Cardiac muscle cell (in vitro differentiated cells and primary cell): ENCODE measurements at regions not wholly inside any gene's neighbourhood (a gene's known extent, or its start where the extent isn't known, plus 50 kb on each side); places are given as distances from the start of the nearest gene placed in this dataset.

Experiments
- DNase-seq, 2 donors: peaks; one replicate each; pipeline versions ENCODE4 v3.0.0 to v3.0.0-alpha.2; 2010 to 2017; ENCODE audit warnings: low read depth in 1 of 2, low spot score in 1 of 2
- H3K27ac ChIP-seq: fragments of 200-600 bp; sonication (generic); 2 replicates; pipeline ENCODE4 v1.5.1; 2016
- H3K27me3 ChIP-seq: fragments of 200-600 bp; sonication (generic); 2 replicates; pipeline ENCODE4 v1.6.0; 2016; ENCODE audit warnings: control low read depth
- H3K36me3 ChIP-seq: fragments of 200-600 bp; sonication (generic); 2 replicates; pipeline ENCODE4 v1.5.1; 2016; ENCODE audit warnings: control low read depth
- H3K4me1 ChIP-seq: fragments of 200-600 bp; sonication (generic); 2 replicates; pipeline ENCODE4 v1.8.1; 2017; ENCODE audit warnings: low read depth, mild to moderate bottlenecking, mixed run types
- H3K4me3 ChIP-seq: fragments of 200-600 bp; sonication (generic); 2 replicates; pipeline ENCODE4 v1.5.1; 2016; ENCODE audit warnings: mild to moderate bottlenecking
- H3K9me3 ChIP-seq: fragments of 200-600 bp; sonication (generic); 2 replicates; pipeline ENCODE4 v1.5.1; 2017; ENCODE audit warnings: low read depth, mild to moderate bottlenecking, control low read depth
- CTCF ChIP-seq: IDR thresholded peaks from 2 replicates; pipeline ENCODE4 v1.5.1; 2012; ENCODE audit warnings: low read depth, mild to moderate bottlenecking, low read length

DNA sequence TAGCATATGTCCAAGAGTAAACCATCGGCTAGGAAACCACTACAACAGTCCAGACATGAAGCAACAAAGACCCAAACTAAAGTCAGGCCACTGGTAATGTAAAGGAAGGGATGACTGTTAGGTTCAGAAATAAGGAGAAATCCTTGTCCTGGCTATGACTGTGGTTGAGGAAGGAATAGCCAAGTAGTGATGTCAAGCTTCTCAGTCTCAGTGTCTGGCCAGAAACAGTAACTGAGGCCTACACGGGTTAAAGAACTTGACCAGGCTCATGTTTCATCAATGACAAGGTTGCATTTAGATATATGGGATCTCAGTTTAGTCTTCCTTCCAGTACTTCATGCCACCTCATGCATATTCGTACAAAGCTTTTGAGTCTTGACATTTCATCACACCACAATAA lies 162.0 kb downstream of the ETAA1 start:
- Histone ChIP-seq H3K4me1 (peaks cover 14% of the 10 kb centered on the region), H3K36me3 (no peaks in the 10 kb centered on the region), H3K4me3 (no peak overlapping the region), H3K27me3 (no peaks in the 10 kb centered on the region), H3K9me3 (no peaks in the 10 kb centered on the region), H3K27ac (no peak overlapping the region)
- DNase-seq: no peak
- TF ChIP-seq CTCF: no peak

DNA sequence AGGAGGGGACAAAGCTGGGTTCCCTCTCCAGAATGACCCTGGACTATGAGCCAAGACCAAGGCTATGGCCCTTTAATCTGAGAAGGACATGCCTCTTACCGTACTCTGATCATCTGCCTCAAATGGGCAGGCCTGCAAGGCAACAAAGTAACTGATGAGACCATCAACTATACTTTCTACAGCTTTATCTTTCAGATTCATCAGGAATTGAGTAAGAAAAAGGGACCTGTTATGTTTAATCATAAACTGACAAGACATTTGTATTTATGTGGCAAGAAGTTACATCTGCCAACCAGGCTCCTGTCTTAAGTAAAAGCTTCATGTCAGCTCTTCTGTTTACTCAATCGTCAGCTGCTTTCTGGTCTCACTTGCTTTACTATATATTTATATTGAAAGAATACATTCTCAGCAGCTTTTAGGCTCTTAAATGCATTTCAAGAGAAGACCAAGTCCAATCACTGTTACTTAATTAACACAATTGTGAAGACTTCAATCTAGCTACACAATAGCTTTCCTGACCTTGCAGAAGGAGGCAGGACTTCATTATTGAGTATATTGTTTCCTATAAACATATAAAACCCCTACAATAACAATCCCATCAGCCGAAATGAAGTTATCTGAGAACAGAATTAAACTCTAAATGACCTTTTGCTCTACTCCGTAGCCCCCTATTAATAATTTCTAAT lies 163.8 kb downstream of the ETAA1 start:
- Histone ChIP-seq H3K4me3 (no peak overlapping the region), H3K27me3 (no peaks in the 10 kb centered on the region), H3K9me3 (no peaks in the 10 kb centered on the region), H3K4me1 (peaks cover 14% of the 10 kb centered on the region), H3K36me3 (no peaks in the 10 kb centered on the region), H3K27ac (no peak overlapping the region)
- no peak for TF ChIP-seq CTCF
- peak in 1 of 2 donors; percentile 59 for DNase-seq

GRCh38 chr2:67561457-67561965 lies 164.4 kb downstream of the ETAA1 start:
- H3K27me3 ChIP-seq: no peaks in the 10 kb centered on the region
- peaks cover 14% of the 10 kb centered on the region for H3K4me1 ChIP-seq
- no peak for TF ChIP-seq CTCF
- H3K27ac ChIP-seq: no peak overlapping the region
- H3K9me3 ChIP-seq: no peaks in the 10 kb centered on the region
- H3K36me3 ChIP-seq: no peaks in the 10 kb centered on the region
- H3K4me3 ChIP-seq: no peak overlapping the region
- peak; percentile 33 to 83 for DNase-seq

- peak in 1 of 2 donors; percentile 50 for DNase-seq
- H3K36me3 ChIP-seq: no peaks in the 10 kb centered on the region
- H3K4me1 ChIP-seq: peaks cover 14% of the 10 kb centered on the region
Measured at GRCh38 chr2:67564076-67564475, 166.9 kb downstream of the ETAA1 start.

DNA sequence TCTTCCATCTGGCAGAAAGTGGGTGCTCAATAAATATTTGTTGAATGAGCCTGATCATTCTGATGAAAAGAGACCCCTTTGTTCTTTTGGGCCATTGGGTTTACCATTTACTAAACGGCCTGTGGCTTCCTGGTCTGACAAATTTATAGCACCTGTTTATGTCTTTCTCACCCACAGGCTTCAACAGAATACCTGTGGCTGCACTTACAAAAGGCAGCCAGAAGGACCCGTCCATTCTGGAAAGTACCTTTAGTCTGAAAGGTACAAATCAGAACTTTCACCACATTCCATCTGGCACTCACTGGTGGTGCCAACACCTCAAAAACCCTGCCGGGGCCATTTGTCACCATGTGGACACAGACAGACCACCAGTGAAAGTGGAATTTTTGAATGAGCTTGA lies 167.5 kb downstream of the ETAA1 start:
- Histone ChIP-seq H3K4me3 (no peak overlapping the region), H3K9me3 (no peaks in the 10 kb centered on the region), H3K27me3 (no peaks in the 10 kb centered on the region), H3K4me1 (peaks cover 14% of the 10 kb centered on the region), H3K36me3 (no peaks in the 10 kb centered on the region), H3K27ac (no peak overlapping the region)
- DNase-seq: peak in 1 of 2 donors; percentile 38
- TF ChIP-seq CTCF: no peak

More at GRCh38 chr2:67564076-67564475, 166.9 kb downstream of the ETAA1 start:
- Histone ChIP-seq H3K27me3 (no peaks in the 10 kb centered on the region), H3K4me3 (no peak overlapping the region), H3K27ac (no peak overlapping the region), H3K9me3 (no peaks in the 10 kb centered on the region)
- no peak for TF ChIP-seq CTCF
